HepG2 (cell line): ENCODE measurements at regions not wholly inside any gene's neighbourhood (a gene's known extent, or its start where the extent isn't known, plus 50 kb on each side); places are given as distances from the start of the nearest gene placed in this dataset.

Experiments
- ATAC-seq: fragments of 200-7000 bp; cut with Tn5 transposase; 3 replicates; pipeline ENCODE4 v1.9.1; 2020; ENCODE audit warnings: mild to moderate bottlenecking, moderate library complexity
- BruUV-seq: library from RNA; stranded (reverse); fragments of 400-500 nt; replicated peaks from 2 replicates; lab custom pipeline; 2021; lab: Mats Ljungman, UMichigan
- CTCF ChIA-PET: fragments of 300-600 bp; formaldehyde crosslinking; extraction: SDS; loops from one replicate; lab custom pipeline; 2021; ENCODE audit warnings: low total read pairs, inconsistent platforms, low intra/inter-chr PET ratio; lab: Yijun Ruan, JAX
- POLR2A ChIA-PET: fragments of 350-600 bp; sonication (Branson Sonifier 250); formaldehyde crosslinking; loops from one replicate; lab custom pipeline; 2020; ENCODE audit warnings: antibody characterized with exemption, inconsistent platforms; lab: Yijun Ruan, JAX
- DNase-seq: peaks from one replicate; pipeline ENCODE4 v3.0.0-alpha.2; 2015; ENCODE audit warnings: low spot score
- FAIRE-seq: peaks from 3 replicates; lab custom pipeline; 2011; peaks lifted over from hg19 to GRCh38; lab: Jason Lieb, UNC
- H2AFZ ChIP-seq: one replicate; pipeline ENCODE4 v1.6.1; 2011; ENCODE audit warnings: low read length, inconsistent platforms
- H3K27ac ChIP-seq: fragments of 300-600 bp; 3 replicates; pipeline ENCODE4 v1.8.0; 2011; ENCODE audit warnings: mixed run types, mild to moderate bottlenecking, mixed read lengths, low read length, inconsistent platforms; ENCODE audit not compliant: insufficient read depth; ENCODE audit errors: extremely low read length
- H3K27me3 ChIP-seq, 2 experiments: fragments of 200-600 bp in 1 of 2; 2 replicates in 1 of 2; 3 replicates in 1 of 2; pipeline versions ENCODE4 v1.6.0 to v1.8.0; 2011; ENCODE audit warnings: low read length in 2 of 2, mild to moderate bottlenecking in 2 of 2, moderate library complexity in 2 of 2, inconsistent platforms in 1 of 2; ENCODE audit not compliant: insufficient read depth in 2 of 2, control insufficient read depth in 1 of 2
- H3K36me3 ChIP-seq, 2 experiments: fragments of 200-600 bp in 1 of 2; replicated peaks in 1 of 2; 2 replicates in 1 of 2; 3 replicates in 1 of 2; pipeline versions ENCODE4 v1.5.1 to v1.8.0; 2011; ENCODE audit warnings: low read length in 2 of 2, inconsistent platforms in 1 of 2; ENCODE audit not compliant: insufficient read depth in 2 of 2, control insufficient read depth in 1 of 2
- H3K4me1 ChIP-seq: 2 replicates; pipeline ENCODE4 v1.5.1; 2012; ENCODE audit warnings: low read length, inconsistent platforms; ENCODE audit not compliant: insufficient read depth
- H3K4me2 ChIP-seq: 2 replicates; pipeline ENCODE4 v1.6.0; 2011; ENCODE audit warnings: low read depth, low read length, inconsistent platforms
- H3K4me3 ChIP-seq, 3 experiments: fragments of 200-600 bp in 1 of 3; sonication (generic), shearing (Covaris generic) in 1 of 3; replicated peaks in 1 of 3; 2 replicates each; pipeline ENCODE4 v1.5.1; 2011 to 2016; ENCODE audit warnings: low read length in 3 of 3, inconsistent platforms in 2 of 3, low read depth in 2 of 3, mild to moderate bottlenecking in 2 of 3, control low read depth in 1 of 3, mixed read lengths in 1 of 3; ENCODE audit not compliant: insufficient read depth in 1 of 3
- H3K79me2 ChIP-seq: one replicate; pipeline ENCODE4 v1.6.1; 2011; ENCODE audit warnings: low read length, inconsistent platforms; ENCODE audit not compliant: insufficient read depth
- H3K9ac ChIP-seq: 2 replicates; pipeline ENCODE4 v1.6.0; 2011; ENCODE audit warnings: mild to moderate bottlenecking, low read depth, low read length, inconsistent platforms; ENCODE audit not compliant: insufficient read depth
- H3K9me3 ChIP-seq: 2 replicates; pipeline ENCODE4 v1.5.1; 2012; ENCODE audit warnings: mild to moderate bottlenecking, low read length
- H4K20me1 ChIP-seq: 2 replicates; pipeline ENCODE4 v1.6.0; 2011; ENCODE audit warnings: inconsistent platforms, mild to moderate bottlenecking, low read length, moderate library complexity; ENCODE audit not compliant: insufficient read depth
- ESRRA ChIP-seq: sonication (generic); formaldehyde crosslinking; IDR thresholded peaks from 2 replicates; pipeline ENCODE4 v1.5.1; 2020; ENCODE audit warnings: mild to moderate bottlenecking, low read depth, missing genetic modification reagents
- FOXA3 ChIP-seq: IDR thresholded peaks from 2 replicates; pipeline ENCODE4 v1.6.1; 2016; ENCODE audit warnings: missing genetic modification reagents, missing compliant biosample characterization
- HDAC1 ChIP-seq: sonication (generic); formaldehyde crosslinking; IDR thresholded peaks from 2 replicates; pipeline ENCODE4 v1.5.1; 2020; ENCODE audit warnings: mild to moderate bottlenecking, missing genetic modification reagents
- HNRNPH1 ChIP-seq: fragments of 200-400 bp; formaldehyde crosslinking; optimal IDR thresholded peaks from 2 replicates; pipeline ENCODE3; 2017; ENCODE audit warnings: mild to moderate bottlenecking, low read depth, low read length
- LRRFIP1 ChIP-seq: sonication (generic); formaldehyde crosslinking; conservative IDR thresholded peaks from 2 replicates; pipeline ENCODE4 v1.4.0; 2020; ENCODE audit warnings: missing genetic modification reagents
- RBAK ChIP-seq: sonication (generic); formaldehyde crosslinking; IDR thresholded peaks from 2 replicates; pipeline ENCODE4 v1.5.1; 2020; ENCODE audit warnings: mild to moderate bottlenecking, missing genetic modification reagents
- RBFOX2 ChIP-seq: fragments of 200-400 bp; formaldehyde crosslinking; IDR thresholded peaks from 2 replicates; pipeline ENCODE4 v1.6.1; 2017; ENCODE audit warnings: low read depth, mild to moderate bottlenecking, low read length
- RBM39 ChIP-seq: fragments of 200-400 bp; formaldehyde crosslinking; IDR thresholded peaks from one replicate; pipeline ENCODE4 v1.6.1; 2018; ENCODE audit warnings: antibody characterized with exemption, mild to moderate bottlenecking, low read depth, low read length; ENCODE audit not compliant: poor library complexity, severe bottlenecking
- SNAPC2 ChIP-seq: sonication (generic); formaldehyde crosslinking; IDR thresholded peaks from 2 replicates; pipeline ENCODE4 v1.8.1; 2022; ENCODE audit warnings: mild to moderate bottlenecking, missing genetic modification reagents
- TRAFD1 ChIP-seq: sonication (generic); formaldehyde crosslinking; IDR thresholded peaks from 2 replicates; pipeline ENCODE4 v1.5.1; 2020; ENCODE audit warnings: missing genetic modification reagents, mild to moderate bottlenecking, borderline replicate concordance
- TRIM22 ChIP-seq: fragments of 450-650 bp; IDR thresholded peaks from 2 replicates; pipeline ENCODE4 v1.6.1; 2017
- ZBTB10 ChIP-seq: sonication (generic); formaldehyde crosslinking; IDR thresholded peaks from 2 replicates; pipeline ENCODE4 v1.4.0; 2020; ENCODE audit warnings: missing genetic modification reagents, borderline replicate concordance
- ZMAT3 ChIP-seq: sonication (generic); formaldehyde crosslinking; conservative IDR thresholded peaks from 2 replicates; pipeline ENCODE4 v1.7.0; 2021; ENCODE audit warnings: missing genetic modification reagents
- ZMYM2 ChIP-seq: sonication (generic); formaldehyde crosslinking; IDR thresholded peaks from 2 replicates; pipeline ENCODE4 v1.8.0; 2022; ENCODE audit warnings: mild to moderate bottlenecking, missing genetic modification reagents
- ZNF615 ChIP-seq: sonication (generic); formaldehyde crosslinking; IDR thresholded peaks from 2 replicates; pipeline ENCODE4 v1.5.0; 2020; ENCODE audit warnings: mild to moderate bottlenecking, missing genetic modification reagents, borderline replicate concordance
- ZNF674 ChIP-seq: sonication (generic); formaldehyde crosslinking; IDR thresholded peaks from 2 replicates; pipeline ENCODE4 v1.5.0; 2020; ENCODE audit warnings: low read depth, mild to moderate bottlenecking, missing genetic modification reagents
- ZNF724P ChIP-seq: sonication (generic); formaldehyde crosslinking; IDR thresholded peaks from 2 replicates; pipeline ENCODE4 v1.8.0; 2022; ENCODE audit warnings: missing genetic modification reagents, borderline replicate concordance
- WGBS: methylation state at CpG from one replicate; pipeline ENCODE4 v1.1.6; 2017; ENCODE audit warnings: low lambda C conversion rate; 5-methylcytosine and 5-hydroxymethylcytosine counted together
- in situ Hi-C: cut with HindIII; loops from 2 replicates; pipeline ENCODE4 v1.10.0; 2017; ENCODE audit warnings: low pct_unique_long_range_greater_than_20kb; ENCODE audit not compliant: extremely low pct_ligation_motif_present
- intact Hi-C: fragments of 100-400 bp; cut with micrococcal nuclease; formaldehyde crosslinking; loops from one replicate; pipeline ENCODE4 v1.10.0; 2022; ENCODE audit not compliant: unreplicated experiment

- POLR2A ChIA-PET: no interaction called here
- in situ Hi-C loops (no loop called here), intact Hi-C loops (no loop called here)
- CTCF ChIA-PET: no interaction called here
- FAIRE-seq (no peak), DNase-seq (no peak), ATAC-seq (no peak)
- Histone ChIP-seq H4K20me1 (no peaks in the 10 kb centered on the region), H3K27ac (no peak overlapping the region), H3K9me3 (no peaks in the 10 kb centered on the region), H3K36me3 (no peaks in the 10 kb centered on the region), H3K27me3 (no peaks in the 10 kb centered on the region; a peak in 1 of 5 replicates), H2AFZ (no peak overlapping the region), H3K4me3 (no peak overlapping the region), H3K9ac (no peak overlapping the region), H3K79me2 (no peaks in the 10 kb centered on the region), H3K4me1 (no peaks in the 10 kb centered on the region), H3K4me2 (no peak overlapping the region)
- BruUV-seq: no TSS peak
- TF ChIP-seq HDAC1 (no peak), RBFOX2 (no peak), ZNF724P (CRISPR knock-in tag) (no peak), ZMAT3 (CRISPR knock-in tag) (no peak), TRAFD1 (no peak), RBAK (CRISPR knock-in tag) (no peak), HNRNPH1 (no peak), RBM39 (no peak), ZNF615 (CRISPR knock-in tag) (no peak), ZNF674 (CRISPR knock-in tag) (no peak), ESRRA (no peak), FOXA3 (CRISPR knock-in tag) (no peak), LRRFIP1 (no peak), SNAPC2 (CRISPR knock-in tag) (no peak), TRIM22 (no peak), ZBTB10 (no peak), ZMYM2 (no peak)
- 62% methylated on average over 3 of the region's 3 CpGs for WGBS
Measured at GRCh38 chr1:60402216-60402615, 328.6 kb upstream of the C1orf87 start.
